ENCODE measurements at regions not wholly inside any gene's neighbourhood (a gene's known extent, or its start where the extent isn't known, plus 50 kb on each side); places are given as distances from the start of the nearest gene placed in this dataset.

- no peak overlapping the region for H3K4me3 ChIP-seq (replicated peaks in 1 of 2; ENCODE audit: low read depth in 1 of 2, low read length in 2 of 2)
- H3K79me2 ChIP-seq (ENCODE audit: insufficient read depth, low read length), result no peaks in the 10 kb centered on the region
- RAD21 ChIA-PET (ENCODE audit: low non-redundant PET in 1 of 2, low total read pairs in 2 of 2, uncharacterized antibody in 2 of 2, unreplicated experiment in 2 of 2), result no interaction called here
- no peaks in the 10 kb centered on the region for H4K20me1 ChIP-seq (ENCODE audit: insufficient read depth)
- ATAC-seq (no peak), DNase-seq (ENCODE audit: low read depth, low spot score) (no peak)
- no peak for TF ChIP-seq CBX3 (IDR thresholded peaks at IDR 0.05; ENCODE audit: low read depth)
- TF ChIP-seq, protein P1, sequence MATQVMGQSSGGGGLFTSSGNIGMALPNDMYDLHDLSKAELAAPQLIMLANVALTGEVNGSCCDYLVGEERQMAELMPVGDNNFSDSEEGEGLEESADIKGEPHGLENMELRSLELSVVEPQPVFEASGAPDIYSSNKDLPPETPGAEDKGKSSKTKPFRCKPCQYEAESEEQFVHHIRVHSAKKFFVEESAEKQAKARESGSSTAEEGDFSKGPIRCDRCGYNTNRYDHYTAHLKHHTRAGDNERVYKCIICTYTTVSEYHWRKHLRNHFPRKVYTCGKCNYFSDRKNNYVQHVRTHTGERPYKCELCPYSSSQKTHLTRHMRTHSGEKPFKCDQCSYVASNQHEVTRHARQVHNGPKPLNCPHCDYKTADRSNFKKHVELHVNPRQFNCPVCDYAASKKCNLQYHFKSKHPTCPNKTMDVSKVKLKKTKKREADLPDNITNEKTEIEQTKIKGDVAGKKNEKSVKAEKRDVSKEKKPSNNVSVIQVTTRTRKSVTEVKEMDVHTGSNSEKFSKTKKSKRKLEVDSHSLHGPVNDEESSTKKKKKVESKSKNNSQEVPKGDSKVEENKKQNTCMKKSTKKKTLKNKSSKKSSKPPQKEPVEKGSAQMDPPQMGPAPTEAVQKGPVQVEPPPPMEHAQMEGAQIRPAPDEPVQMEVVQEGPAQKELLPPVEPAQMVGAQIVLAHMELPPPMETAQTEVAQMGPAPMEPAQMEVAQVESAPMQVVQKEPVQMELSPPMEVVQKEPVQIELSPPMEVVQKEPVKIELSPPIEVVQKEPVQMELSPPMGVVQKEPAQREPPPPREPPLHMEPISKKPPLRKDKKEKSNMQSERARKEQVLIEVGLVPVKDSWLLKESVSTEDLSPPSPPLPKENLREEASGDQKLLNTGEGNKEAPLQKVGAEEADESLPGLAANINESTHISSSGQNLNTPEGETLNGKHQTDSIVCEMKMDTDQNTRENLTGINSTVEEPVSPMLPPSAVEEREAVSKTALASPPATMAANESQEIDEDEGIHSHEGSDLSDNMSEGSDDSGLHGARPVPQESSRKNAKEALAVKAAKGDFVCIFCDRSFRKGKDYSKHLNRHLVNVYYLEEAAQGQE (IDR thresholded peaks at IDR 0.05; ENCODE audit: low read depth), result no peak
- no peak for TF ChIP-seq TCF7L2 (IDR thresholded peaks at IDR 0.05; ENCODE audit: borderline replicate concordance, extremely low read depth, insufficient read depth, insufficient read length)
- TF ChIP-seq ELF1 (IDR thresholded peaks at IDR 0.05; ENCODE audit: borderline replicate concordance, low read depth), result no peak
- TF ChIP-seq, protein P2, sequence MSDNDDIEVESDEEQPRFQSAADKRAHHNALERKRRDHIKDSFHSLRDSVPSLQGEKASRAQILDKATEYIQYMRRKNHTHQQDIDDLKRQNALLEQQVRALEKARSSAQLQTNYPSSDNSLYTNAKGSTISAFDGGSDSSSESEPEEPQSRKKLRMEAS (IDR thresholded peaks at IDR 0.05), result no peak
- TF ChIP-seq EGR1 (IDR thresholded peaks at IDR 0.05; ENCODE audit: low read depth), result no peak
- TF ChIP-seq POLR2A (IDR thresholded peaks at IDR 0.05; ENCODE audit: borderline replicate concordance, extremely low read depth, insufficient read depth, insufficient read length), result no peak
- no peak for TF ChIP-seq YY1 (IDR thresholded peaks at IDR 0.05; ENCODE audit: extremely low read depth, insufficient replicate concordance, low read depth, low read length)
- TF ChIP-seq JUND (IDR thresholded peaks at IDR 0.05), result no peak
- no peaks in the 10 kb centered on the region for H3K36me3 ChIP-seq (ENCODE audit: control insufficient read depth in 1 of 2, insufficient read depth in 2 of 2, low read length in 2 of 2)
- no peak overlapping the region for H3K27ac ChIP-seq (ENCODE audit: low read depth, low read length)
- no peak overlapping the region for H2AFZ ChIP-seq (ENCODE audit: low read depth, low read length, poor library complexity, severe bottlenecking)
- H3K27me3 ChIP-seq (ENCODE audit: insufficient read depth, low read length), result no peaks in the 10 kb centered on the region
- POLR2A ChIA-PET, result no interaction called here
- no peak overlapping the region for H3K9ac ChIP-seq (ENCODE audit: low read length)
- no peaks in the 10 kb centered on the region for H3K4me1 ChIP-seq (ENCODE audit: control insufficient read depth in 1 of 2, insufficient read depth in 2 of 2, low read length in 2 of 2)
- H3K9me2 ChIP-seq (ENCODE audit: insufficient read depth), result no peaks in the 10 kb centered on the region
- intact Hi-C loops (cut with micrococcal nuclease), result no loop called here
- BruUV-seq (replicated peaks), result no TSS peak
- CTCF ChIA-PET, result no interaction called here
- H3K4me2 ChIP-seq (ENCODE audit: low read length), result no peak overlapping the region
- H3K9me3 ChIP-seq (ENCODE audit: control insufficient read depth in 1 of 2, insufficient read depth in 1 of 2, low read depth in 1 of 2, low read length in 2 of 2), result no peaks in the 10 kb centered on the region
These were observed 193.0 kb upstream of the BTG1 start for GRCh38 chr12:92338671-92339070.

Measured in HCT116 (cell line).